ENCODE measurements at regions not wholly inside any gene's neighbourhood (a gene's known extent, or its start where the extent isn't known, plus 50 kb on each side); places are given as distances from the start of the nearest gene placed in this dataset.

- TF ChIP-seq CTCF (IDR thresholded peaks at IDR 0.05) = no peak
- no peak for TF ChIP-seq POLR2A (IDR thresholded peaks at IDR 0.05)
Measured at GRCh38 chr17:70426752-70427151, 257.4 kb downstream of the KCNJ2 start.

Data from ovary (tissue), 3 donors.